ENCODE measurements at regions not wholly inside any gene's neighbourhood (a gene's known extent, or its start where the extent isn't known, plus 50 kb on each side); places are given as distances from the start of the nearest gene placed in this dataset.
A peak's percentile ranks its signal among the peaks of the same experiment; 100 is the strongest.

DNA sequence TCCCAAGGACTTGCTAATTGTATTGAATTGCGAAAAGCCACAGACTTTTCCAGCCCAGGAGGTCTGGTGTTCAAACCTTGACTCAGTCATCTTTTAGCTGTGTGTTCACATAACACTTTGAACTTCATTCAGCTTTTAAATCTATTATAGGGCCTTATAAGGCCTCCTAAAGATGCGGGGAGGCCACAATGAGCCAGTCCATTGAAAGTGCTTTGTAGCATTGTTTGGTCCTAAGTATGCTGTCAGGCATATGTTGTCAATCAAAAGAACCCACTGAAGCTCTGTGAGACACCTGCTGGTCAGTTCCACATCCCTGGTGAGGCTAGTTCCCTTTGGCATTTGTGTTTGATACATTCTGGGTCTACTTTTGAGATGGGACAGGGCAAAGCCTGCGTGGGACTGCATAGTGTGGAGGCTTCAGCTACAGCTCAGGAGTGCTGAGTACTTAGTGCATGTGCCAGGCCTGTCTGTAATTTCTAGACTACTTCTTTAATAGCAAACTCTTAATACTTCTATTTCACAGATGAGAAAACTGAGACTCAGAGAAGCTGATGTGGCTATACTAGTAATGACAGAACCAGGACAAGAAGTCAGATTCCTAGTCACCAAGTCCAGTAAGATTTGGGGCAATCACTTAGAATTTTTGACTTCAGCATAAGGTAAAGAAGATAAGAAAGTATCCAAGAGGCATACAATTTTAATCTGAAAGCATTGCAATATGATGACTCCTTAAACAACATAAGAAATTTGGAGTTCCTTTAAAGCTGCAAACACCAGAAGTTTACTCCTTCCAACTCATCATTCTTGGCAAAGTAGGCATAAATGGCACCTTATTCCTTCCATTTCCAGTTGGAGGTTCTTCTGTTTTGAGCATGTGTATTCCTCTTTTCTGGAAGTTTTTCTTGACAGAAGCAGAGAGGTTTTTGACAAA is 213.0 kb downstream of the PDCD6IP start:
- TF ChIP-seq, protein P1, sequence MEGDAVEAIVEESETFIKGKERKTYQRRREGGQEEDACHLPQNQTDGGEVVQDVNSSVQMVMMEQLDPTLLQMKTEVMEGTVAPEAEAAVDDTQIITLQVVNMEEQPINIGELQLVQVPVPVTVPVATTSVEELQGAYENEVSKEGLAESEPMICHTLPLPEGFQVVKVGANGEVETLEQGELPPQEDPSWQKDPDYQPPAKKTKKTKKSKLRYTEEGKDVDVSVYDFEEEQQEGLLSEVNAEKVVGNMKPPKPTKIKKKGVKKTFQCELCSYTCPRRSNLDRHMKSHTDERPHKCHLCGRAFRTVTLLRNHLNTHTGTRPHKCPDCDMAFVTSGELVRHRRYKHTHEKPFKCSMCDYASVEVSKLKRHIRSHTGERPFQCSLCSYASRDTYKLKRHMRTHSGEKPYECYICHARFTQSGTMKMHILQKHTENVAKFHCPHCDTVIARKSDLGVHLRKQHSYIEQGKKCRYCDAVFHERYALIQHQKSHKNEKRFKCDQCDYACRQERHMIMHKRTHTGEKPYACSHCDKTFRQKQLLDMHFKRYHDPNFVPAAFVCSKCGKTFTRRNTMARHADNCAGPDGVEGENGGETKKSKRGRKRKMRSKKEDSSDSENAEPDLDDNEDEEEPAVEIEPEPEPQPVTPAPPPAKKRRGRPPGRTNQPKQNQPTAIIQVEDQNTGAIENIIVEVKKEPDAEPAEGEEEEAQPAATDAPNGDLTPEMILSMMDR (IDR thresholded peaks at IDR 0.05), result no peak
- no peak for TF ChIP-seq POLR2A (IDR thresholded peaks at IDR 0.05)
- Histone ChIP-seq H3K27ac (peak overlapping the region in 1 of 4 donors; percentile 34), H3K27me3 (no peaks in the 10 kb centered on the region), H3K9me3 (no peaks in the 10 kb centered on the region), H3K4me1 (peaks cover 0 to 19% (median 10%) of the 10 kb centered on the region in 3 donors), H3K4me3 (no peak overlapping the region), H3K36me3 (no peaks in the 10 kb centered on the region)
- DNase-seq, result no peak
- 88 to 100% methylated on average over 1 to 3 of the region's 3 CpGs for WGBS, 2 donors
- intact Hi-C loops (cut with DNase I), result no loop called here

DNA sequence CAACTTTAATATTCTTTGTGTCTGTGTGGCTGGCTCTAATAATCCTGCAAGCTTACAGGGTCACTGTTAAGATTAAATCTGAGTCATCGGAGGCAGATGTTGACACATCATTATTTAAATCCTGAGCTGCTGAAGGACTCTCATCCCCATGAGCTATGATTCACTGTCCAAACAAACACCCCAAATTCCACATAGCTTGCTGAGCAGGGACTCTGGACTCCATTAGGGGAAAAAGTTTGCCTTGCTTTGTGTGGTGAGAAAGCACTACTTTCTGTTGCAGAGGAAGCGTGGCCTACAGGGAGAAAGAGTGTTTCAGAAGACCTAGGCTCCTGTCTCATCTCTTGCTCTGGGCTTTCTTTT is 213.7 kb downstream of the PDCD6IP start:
- Histone ChIP-seq H3K27me3 (no peaks in the 10 kb centered on the region), H3K4me3 (no peak overlapping the region), H3K27ac (peak overlapping the region in 1 of 4 donors; percentile 34), H3K9me3 (no peaks in the 10 kb centered on the region), H3K36me3 (no peaks in the 10 kb centered on the region), H3K4me1 (peaks cover 0 to 19% (median 10%) of the 10 kb centered on the region in 3 donors)
- intact Hi-C loops (cut with DNase I), result no loop called here
- DNase-seq, result no peak
- TF ChIP-seq, protein P1 (IDR thresholded peaks at IDR 0.05), result no peak
- TF ChIP-seq POLR2A (IDR thresholded peaks at IDR 0.05), result no peak
- 21 to 24% methylated on average over 2 of the region's 2 CpGs for WGBS, 2 donors

DNA sequence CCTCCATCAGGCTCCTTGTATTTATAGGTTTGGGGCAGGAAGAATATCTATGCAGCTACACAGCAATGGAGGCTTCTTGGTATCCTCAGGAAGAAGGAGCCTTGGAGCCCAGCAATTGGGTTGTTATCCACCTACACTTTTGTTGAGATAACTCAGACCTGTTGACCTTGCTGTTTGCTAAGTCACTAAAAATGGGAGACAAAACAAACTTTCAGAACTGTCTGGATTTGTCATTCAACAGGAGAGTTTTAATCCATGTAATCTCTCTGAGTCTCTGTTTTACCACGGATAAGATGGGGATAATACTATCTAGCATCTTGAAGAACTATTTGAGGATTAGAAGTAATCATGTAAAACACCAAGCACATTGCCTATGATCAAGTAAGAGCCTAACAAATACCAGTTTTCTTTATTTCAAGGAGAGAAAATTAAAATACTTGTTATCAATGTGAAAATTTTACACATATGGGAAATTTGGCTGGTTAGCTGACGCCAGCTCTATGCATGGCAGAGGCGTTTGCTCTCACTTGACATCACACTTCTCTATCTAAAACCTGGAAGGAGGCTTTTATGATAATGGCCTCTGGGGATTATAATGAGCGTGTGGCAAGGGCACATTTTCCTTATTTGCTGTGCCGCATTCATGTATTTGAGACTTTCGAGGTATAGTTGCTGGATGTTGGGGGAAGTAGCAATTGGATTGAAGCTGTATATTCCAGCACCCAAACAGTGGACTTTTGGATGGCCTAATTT is 215.6 kb downstream of the PDCD6IP start:
- H3K36me3 ChIP-seq, result no peaks in the 10 kb centered on the region
- TF ChIP-seq, protein P1 (IDR thresholded peaks at IDR 0.05), result no peak
- no peak for TF ChIP-seq POLR2A (IDR thresholded peaks at IDR 0.05)
- H3K4me1 ChIP-seq, result peaks cover 0 to 19% (median 10%) of the 10 kb centered on the region in 3 donors
- H3K27ac ChIP-seq, result no peak overlapping the region
- H3K9me3 ChIP-seq, result no peaks in the 10 kb centered on the region
- WGBS, 2 donors, result 85 to 87% methylated on average over 6 of the region's 6 CpGs
- intact Hi-C loops (cut with DNase I), result no loop called here
- no peak for DNase-seq
- no peak overlapping the region for H3K4me3 ChIP-seq
- no peaks in the 10 kb centered on the region for H3K27me3 ChIP-seq

DNA sequence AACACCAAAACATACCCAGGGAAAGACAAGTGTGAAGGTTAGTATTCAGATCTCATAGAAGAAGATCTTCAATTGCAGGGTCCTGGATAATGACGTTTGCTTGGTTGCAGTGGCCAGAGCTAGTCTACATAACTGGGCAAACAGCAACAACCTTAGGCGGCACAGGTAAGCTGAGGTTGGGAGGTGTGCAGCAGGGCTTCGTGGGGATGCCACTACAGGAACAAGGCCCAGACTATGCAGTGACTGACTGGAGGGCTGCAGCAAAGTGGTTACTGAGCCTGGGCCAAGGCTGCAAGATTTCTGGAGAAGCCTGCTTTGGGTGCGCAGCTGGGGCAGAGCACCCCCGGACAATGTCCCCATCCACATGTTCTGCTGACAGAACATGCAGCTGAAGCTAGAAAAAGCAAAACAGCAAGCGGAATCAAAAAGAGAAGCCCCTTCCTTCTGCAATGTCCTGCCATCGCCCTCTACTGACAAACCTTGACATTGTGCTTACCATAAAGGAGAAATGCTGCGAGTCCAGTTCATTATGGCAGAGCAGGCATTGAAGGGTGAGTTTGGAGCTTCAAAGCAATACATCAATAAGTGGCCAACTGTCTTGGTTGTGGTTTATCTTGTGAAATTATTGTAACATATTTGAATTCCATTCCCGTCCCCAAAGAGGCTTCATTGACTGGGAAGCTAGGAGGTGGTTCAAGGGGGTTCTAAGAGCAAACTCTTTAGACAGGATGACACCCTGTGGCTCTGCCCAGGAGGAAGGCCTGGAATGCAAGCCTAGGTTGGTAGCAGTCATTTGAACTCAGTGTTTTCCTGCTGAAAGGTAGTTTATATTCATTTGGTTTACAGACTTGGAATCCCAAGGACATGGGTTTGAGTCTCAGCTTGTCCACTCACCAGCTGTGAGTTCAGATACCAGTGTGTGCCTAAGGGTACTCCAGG is 217.0 kb downstream of the PDCD6IP start:
- WGBS, 2 donors, result 88 to 89% methylated on average over 5 to 8 of the region's 9 CpGs
- Histone ChIP-seq H3K4me3 (no peak overlapping the region), H3K27ac (no peak overlapping the region), H3K9me3 (no peaks in the 10 kb centered on the region), H3K27me3 (no peaks in the 10 kb centered on the region), H3K4me1 (peaks cover 0 to 19% (median 10%) of the 10 kb centered on the region in 3 donors), H3K36me3 (no peaks in the 10 kb centered on the region)
- intact Hi-C loops (cut with DNase I), result no loop called here
- no peak for DNase-seq
- TF ChIP-seq POLR2A (IDR thresholded peaks at IDR 0.05), result no peak
- TF ChIP-seq, protein P1 (IDR thresholded peaks at IDR 0.05), result no peak

Measured in esophagus squamous epithelium (tissue), 5 donors.